Loucy (cell line): ENCODE measurements at regions not wholly inside any gene's neighbourhood (a gene's known extent, or its start where the extent isn't known, plus 50 kb on each side); places are given as distances from the start of the nearest gene placed in this dataset.

Experiments
- H2AFZ ChIP-seq: fragments of 200-600 bp; sonication (generic); 2 replicates; pipeline ENCODE4 v1.6.0; 2016; ENCODE audit warnings: antibody characterized with exemption, mild to moderate bottlenecking, low read length, moderate library complexity
- H3F3A ChIP-seq: fragments of 200-600 bp; 2 replicates; pipeline ENCODE4 v1.6.0; 2016; ENCODE audit warnings: antibody characterized with exemption, low read depth, mild to moderate bottlenecking
- H3K27me3 ChIP-seq: fragments of 200-600 bp; sonication (generic); 2 replicates; pipeline ENCODE4 v1.6.1; 2014; ENCODE audit warnings: low read length, mild to moderate bottlenecking; ENCODE audit not compliant: insufficient read depth, poor library complexity, severe bottlenecking
- H3K36me3 ChIP-seq: fragments of 200-600 bp; sonication (generic); 2 replicates; pipeline ENCODE4 v1.6.1; 2016; ENCODE audit warnings: low read length; ENCODE audit not compliant: insufficient read depth
- H3K4me1 ChIP-seq: fragments of 200-600 bp; sonication (generic); 2 replicates; pipeline ENCODE4 v1.5.1; 2014; ENCODE audit warnings: low read length, mild to moderate bottlenecking; ENCODE audit not compliant: insufficient read depth, poor library complexity, severe bottlenecking
- H3K4me2 ChIP-seq: fragments of 200-600 bp; sonication (generic); 2 replicates; pipeline ENCODE4 v1.6.0; 2014; ENCODE audit warnings: antibody characterized with exemption, low read length, low read depth, mild to moderate bottlenecking; ENCODE audit not compliant: poor library complexity, severe bottlenecking
- H3K4me3 ChIP-seq: fragments of 200-600 bp; sonication (generic); 2 replicates; pipeline ENCODE4 v1.5.1; 2014; ENCODE audit warnings: low read length, mild to moderate bottlenecking, mixed read lengths; ENCODE audit not compliant: poor library complexity, severe bottlenecking
- H3K79me2 ChIP-seq: fragments of 200-600 bp; sonication (generic); 2 replicates; pipeline ENCODE4 v1.6.1; 2014; ENCODE audit warnings: low read length; ENCODE audit not compliant: insufficient read depth
- H3K9ac ChIP-seq: fragments of 200-600 bp; sonication (generic); 2 replicates; pipeline ENCODE4 v1.6.0; 2014; ENCODE audit warnings: mild to moderate bottlenecking, low read depth, low read length, moderate library complexity; ENCODE audit not compliant: poor library complexity, severe bottlenecking
- H3K9me2 ChIP-seq: fragments of 200-600 bp; sonication (generic); replicated peaks from 2 replicates; pipeline ENCODE4 v1.6.1; 2016; ENCODE audit warnings: low read depth, low read length, mixed read lengths
- H3K9me3 ChIP-seq: fragments of 200-600 bp; sonication (generic); 2 replicates; pipeline ENCODE4 v1.6.1; 2014; ENCODE audit warnings: mild to moderate bottlenecking, antibody characterized with exemption, low read length, low read depth; ENCODE audit not compliant: insufficient read depth
- H4K20me1 ChIP-seq: fragments of 200-600 bp; sonication (generic); 2 replicates; pipeline ENCODE4 v1.6.0; 2014; ENCODE audit warnings: antibody characterized with exemption, low read length, mild to moderate bottlenecking; ENCODE audit not compliant: insufficient read depth, poor library complexity, severe bottlenecking
- EZH2phosphoT487 ChIP-seq: fragments of 200-600 bp; IDR thresholded peaks from 2 replicates; pipeline ENCODE4 v1.6.1; 2018; ENCODE audit warnings: antibody characterized with exemption, mild to moderate bottlenecking, moderate library complexity, borderline replicate concordance
- TF ChIP-seq, protein P1 (sequence below): fragments of 200-600 bp; sonication (generic); conservative IDR thresholded peaks from 2 replicates; pipeline ENCODE4 v1.5.1; 2014; ENCODE audit warnings: mild to moderate bottlenecking, antibody characterized with exemption, low read length

DNA sequence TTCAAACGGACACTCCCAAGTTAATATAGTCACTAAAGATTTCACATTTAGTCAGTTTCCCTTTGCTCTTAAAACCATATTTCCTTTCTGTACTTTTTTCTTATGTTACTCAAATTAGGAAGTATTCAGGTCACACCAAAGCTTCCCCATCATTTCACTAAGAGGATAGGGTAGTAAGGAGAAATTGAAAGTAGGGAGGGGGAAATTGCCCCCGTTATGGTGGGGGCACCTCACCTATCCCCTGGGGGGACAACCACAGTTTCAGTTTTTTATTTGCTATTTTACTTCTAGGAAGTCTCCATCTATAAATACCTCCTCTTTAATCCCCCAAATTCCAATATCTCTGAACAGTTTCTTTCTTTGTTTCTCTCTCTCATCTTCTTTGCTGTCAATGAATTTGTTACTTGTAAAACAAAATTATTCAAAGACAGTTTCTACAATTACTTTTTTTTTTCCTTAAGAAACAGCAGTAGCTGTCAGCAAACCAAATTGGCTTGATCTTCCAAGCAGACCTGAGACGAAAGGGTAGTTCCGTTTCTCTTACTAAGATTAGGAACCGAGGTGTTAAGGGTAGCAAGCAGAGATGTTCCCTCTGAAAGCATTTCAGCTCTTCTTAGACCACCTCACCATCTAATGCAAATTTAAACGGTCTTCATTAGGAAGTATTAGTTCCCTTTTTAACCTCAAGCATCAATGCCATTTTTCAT, 160.2 kb upstream of the KLF3 start:
- no peak for TF ChIP-seq EZH2phosphoT487
- TF ChIP-seq, protein P1, sequence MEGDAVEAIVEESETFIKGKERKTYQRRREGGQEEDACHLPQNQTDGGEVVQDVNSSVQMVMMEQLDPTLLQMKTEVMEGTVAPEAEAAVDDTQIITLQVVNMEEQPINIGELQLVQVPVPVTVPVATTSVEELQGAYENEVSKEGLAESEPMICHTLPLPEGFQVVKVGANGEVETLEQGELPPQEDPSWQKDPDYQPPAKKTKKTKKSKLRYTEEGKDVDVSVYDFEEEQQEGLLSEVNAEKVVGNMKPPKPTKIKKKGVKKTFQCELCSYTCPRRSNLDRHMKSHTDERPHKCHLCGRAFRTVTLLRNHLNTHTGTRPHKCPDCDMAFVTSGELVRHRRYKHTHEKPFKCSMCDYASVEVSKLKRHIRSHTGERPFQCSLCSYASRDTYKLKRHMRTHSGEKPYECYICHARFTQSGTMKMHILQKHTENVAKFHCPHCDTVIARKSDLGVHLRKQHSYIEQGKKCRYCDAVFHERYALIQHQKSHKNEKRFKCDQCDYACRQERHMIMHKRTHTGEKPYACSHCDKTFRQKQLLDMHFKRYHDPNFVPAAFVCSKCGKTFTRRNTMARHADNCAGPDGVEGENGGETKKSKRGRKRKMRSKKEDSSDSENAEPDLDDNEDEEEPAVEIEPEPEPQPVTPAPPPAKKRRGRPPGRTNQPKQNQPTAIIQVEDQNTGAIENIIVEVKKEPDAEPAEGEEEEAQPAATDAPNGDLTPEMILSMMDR, result no peak
- Histone ChIP-seq H3K79me2 (no peaks in the 10 kb centered on the region), H3K9me2 (no peaks in the 10 kb centered on the region), H3K27me3 (no peaks in the 10 kb centered on the region), H3F3A (no peaks in the 10 kb centered on the region), H3K4me2 (no peak overlapping the region), H3K9ac (no peak overlapping the region), H3K36me3 (no peaks in the 10 kb centered on the region), H4K20me1 (no peaks in the 10 kb centered on the region), H2AFZ (no peak overlapping the region), H3K4me3 (no peak overlapping the region), H3K4me1 (no peaks in the 10 kb centered on the region), H3K9me3 (no peaks in the 10 kb centered on the region)

DNA sequence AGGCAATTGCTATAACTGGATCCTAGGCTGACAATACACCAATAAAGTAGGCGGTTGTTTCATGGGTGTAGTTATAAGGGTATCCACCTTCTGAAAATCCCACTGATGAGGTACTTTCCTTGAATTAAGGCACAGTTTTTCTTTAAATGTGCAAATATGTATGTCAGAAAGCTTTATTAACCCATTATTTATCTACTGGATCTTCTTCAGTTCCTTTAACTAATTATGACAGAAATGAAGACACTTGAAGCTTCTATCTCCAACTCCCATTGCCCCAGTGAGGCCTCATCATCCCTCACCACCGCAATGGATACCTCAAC, 159.6 kb upstream of the KLF3 start:
- no peak overlapping the region for H3K4me2 ChIP-seq
- no peak overlapping the region for H2AFZ ChIP-seq
- H3K36me3 ChIP-seq, result no peaks in the 10 kb centered on the region
- H3F3A ChIP-seq, result no peaks in the 10 kb centered on the region
- no peak overlapping the region for H3K9ac ChIP-seq
- H3K9me3 ChIP-seq, result no peaks in the 10 kb centered on the region
- no peak overlapping the region for H3K4me3 ChIP-seq
- no peaks in the 10 kb centered on the region for H3K79me2 ChIP-seq
- no peaks in the 10 kb centered on the region for H3K9me2 ChIP-seq
- no peaks in the 10 kb centered on the region for H3K4me1 ChIP-seq
- no peaks in the 10 kb centered on the region for H4K20me1 ChIP-seq
- H3K27me3 ChIP-seq, result no peaks in the 10 kb centered on the region
- TF ChIP-seq EZH2phosphoT487, result no peak
- TF ChIP-seq, protein P1, result no peak

DNA sequence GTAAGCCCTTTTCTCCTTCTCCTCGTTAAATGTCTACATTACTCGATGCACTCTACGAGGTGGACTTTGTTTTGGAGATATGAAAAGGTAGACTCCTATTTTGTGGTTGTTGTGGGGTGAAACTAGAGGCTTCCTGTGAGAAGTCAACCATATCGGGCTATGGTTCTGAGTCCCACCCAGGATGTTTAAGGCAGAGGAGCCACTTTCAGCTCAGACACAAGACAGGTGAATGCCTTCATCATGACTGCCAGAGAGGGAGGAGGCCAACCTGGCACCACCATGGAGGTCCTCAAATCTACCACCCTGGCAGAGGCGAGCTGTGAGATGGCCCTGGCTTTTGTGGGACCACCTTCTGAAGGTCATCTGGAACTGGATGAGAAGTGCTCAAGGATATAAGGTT, 154.4 kb upstream of the KLF3 start:
- Histone ChIP-seq H4K20me1 (no peaks in the 10 kb centered on the region), H2AFZ (no peak overlapping the region), H3K79me2 (no peaks in the 10 kb centered on the region), H3F3A (no peaks in the 10 kb centered on the region), H3K9me3 (no peaks in the 10 kb centered on the region), H3K9me2 (no peaks in the 10 kb centered on the region), H3K4me2 (no peak overlapping the region), H3K9ac (no peak overlapping the region), H3K36me3 (no peaks in the 10 kb centered on the region), H3K27me3 (no peaks in the 10 kb centered on the region), H3K4me1 (no peaks in the 10 kb centered on the region), H3K4me3 (no peak overlapping the region)
- TF ChIP-seq, protein P1, result no peak
- TF ChIP-seq EZH2phosphoT487, result no peak
